NOMO-1 treated with dmso at 0.1 percent for 144 hours (cell line): ENCODE measurements at regions not wholly inside any gene's neighbourhood (a gene's known extent, or its start where the extent isn't known, plus 50 kb on each side); places are given as distances from the start of the nearest gene placed in this dataset.
A peak's percentile ranks its signal among the peaks of the same experiment; 100 is the strongest.

Source experiments
- DNase-seq: peaks from one replicate; lab custom pipeline; 2025; ENCODE audit not compliant: unreplicated experiment; lab: John Stamatoyannopoulos, UW

- no peak for DNase-seq
Observed at GRCh38 chr3:124563376-124563775, 166.9 kb upstream of the UMPS start.

GRCh38 chr3:124565013-124565412 is 165.2 kb upstream of the UMPS start:
- DNase-seq = peak; percentile 12

GRCh38 chr3:124565551-124565950 is 164.7 kb upstream of the UMPS start:
- no peak for DNase-seq

- DNase-seq = no peak
Observed at GRCh38 chr3:124566701-124567100, 163.6 kb upstream of the UMPS start.

- no peak for DNase-seq
Observed at GRCh38 chr3:124567179-124567578, 163.1 kb upstream of the UMPS start.

GRCh38 chr3:124569761-124570160 is 160.5 kb upstream of the UMPS start:
- no peak for DNase-seq

- no peak for DNase-seq
Observed at GRCh38 chr3:124570232-124570631, 160.0 kb upstream of the UMPS start.

- no peak for DNase-seq
Observed at GRCh38 chr3:124572851-124573405, 157.3 kb upstream of the UMPS start.

- no peak for DNase-seq
Observed at GRCh38 chr3:124574012-124574411, 156.2 kb upstream of the UMPS start.

GRCh38 chr3:124576565-124577493 is 153.4 kb upstream of the UMPS start:
- DNase-seq = no peak

GRCh38 chr3:124577494-124578167 is 152.6 kb upstream of the UMPS start:
- DNase-seq = no peak

- DNase-seq = no peak
Observed at GRCh38 chr3:124579641-124580040, 150.6 kb upstream of the UMPS start.

- no peak for DNase-seq
Observed at GRCh38 chr3:124582196-124582595, 148.1 kb upstream of the UMPS start.

- no peak for DNase-seq
Observed at GRCh38 chr3:124582621-124583395, 147.4 kb upstream of the UMPS start.

GRCh38 chr3:124584245-124584551 is 146.1 kb upstream of the UMPS start:
- no peak for DNase-seq

- no peak for DNase-seq
Observed at GRCh38 chr3:124584552-124585391, 145.5 kb upstream of the UMPS start.

- no peak for DNase-seq
Observed at GRCh38 chr3:124586126-124587052, 143.9 kb upstream of the UMPS start.

GRCh38 chr3:124587053-124587408 is 143.2 kb upstream of the UMPS start:
- no peak for DNase-seq

GRCh38 chr3:124588036-124588435 is 142.2 kb upstream of the UMPS start:
- DNase-seq = no peak

- DNase-seq = no peak
Observed at GRCh38 chr3:124588794-124589193, 141.5 kb upstream of the UMPS start.
